Tibial artery (tissue), 4 donors: ENCODE measurements at regions not wholly inside any gene's neighbourhood (a gene's known extent, or its start where the extent isn't known, plus 50 kb on each side); places are given as distances from the start of the nearest gene placed in this dataset.

Source experiments
- DNase-seq, 2 donors: peaks; one replicate each; pipeline ENCODE4 v3.0.0-alpha.2; 2019
- H3K27ac ChIP-seq, 2 donors: fragments of 200-600 bp; sonication (generic) in 1 of 2; 1 replicate in 1 of 2; 2 replicates in 1 of 2; pipeline ENCODE4 v1.5.1; 2018 to 2019; ENCODE audit warnings: mild to moderate bottlenecking in 1 of 2
- H3K27me3 ChIP-seq, 2 donors: fragments of 200-600 bp; sonication (generic) in 1 of 2; one replicate each; pipeline versions ENCODE4 v1.5.1 to v1.6.0; 2016 to 2019
- H3K36me3 ChIP-seq, 3 donors: fragments of 200-600 bp; sonication (generic) in 2 of 3; one replicate each; pipeline ENCODE4 v1.5.1; 2016 to 2019; ENCODE audit warnings: mild to moderate bottlenecking in 2 of 3
- H3K4me1 ChIP-seq, 4 donors: fragments of 200-600 bp; sonication (generic) in 2 of 4; 1 replicate in 3 of 4; 2 replicates in 1 of 4; pipeline ENCODE4 v1.5.1; 2016 to 2019
- H3K4me3 ChIP-seq, 2 donors: fragments of 200-600 bp; sonication (generic) in 1 of 2; 1 replicate in 1 of 2; 2 replicates in 1 of 2; pipeline ENCODE4 v1.5.1; 2018 to 2019; ENCODE audit warnings: mild to moderate bottlenecking in 2 of 2
- H3K9me3 ChIP-seq, 3 donors: fragments of 200-600 bp; sonication (generic) in 1 of 3; one replicate each; pipeline ENCODE4 v1.5.1; 2016 to 2019
- intact Hi-C: fragments of 100-400 bp; cut with DNase I; formaldehyde crosslinking; loops from one replicate; pipeline ENCODE4 v1.15.0; 2023; ENCODE audit warnings: low total_unique reads
- TF ChIP-seq, protein P1 (sequence below), 2 experiments: fragments of 200-600 bp in 1 of 2; fragments of 450-650 bp in 1 of 2; IDR thresholded peaks; one replicate each; pipeline ENCODE4 v1.5.1; 2017 to 2019; ENCODE audit warnings: antibody characterized with exemption in 2 of 2, mild to moderate bottlenecking in 1 of 2, moderate library complexity in 1 of 2

DNA sequence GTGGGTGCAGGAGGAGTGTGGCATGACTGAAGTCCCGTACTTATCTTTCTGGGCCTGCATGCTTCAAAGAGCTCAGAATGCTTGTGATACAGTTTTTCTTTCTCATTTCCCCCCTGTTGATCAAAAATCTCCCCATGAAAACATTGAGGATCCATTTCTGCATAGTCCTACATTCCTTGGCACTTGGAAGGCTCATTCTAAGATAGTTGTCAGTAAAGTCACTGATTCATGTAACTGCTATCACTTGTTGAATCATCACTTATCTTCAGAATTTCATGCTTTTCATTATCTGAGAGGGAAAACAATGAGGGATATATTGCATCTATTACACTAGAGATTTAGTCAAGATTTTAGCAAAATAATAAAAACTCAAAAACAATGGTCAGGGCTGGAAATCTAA is 1953.1 kb upstream of the CDH6 start:
- DNase-seq, result no peak
- Histone ChIP-seq H3K4me3 (no peak overlapping the region), H3K9me3 (no peaks in the 10 kb centered on the region), H3K27me3 (no peaks in the 10 kb centered on the region), H3K36me3 (no peaks in the 10 kb centered on the region), H3K27ac (no peak overlapping the region), H3K4me1 (no peaks in the 10 kb centered on the region)
- TF ChIP-seq, protein P1, sequence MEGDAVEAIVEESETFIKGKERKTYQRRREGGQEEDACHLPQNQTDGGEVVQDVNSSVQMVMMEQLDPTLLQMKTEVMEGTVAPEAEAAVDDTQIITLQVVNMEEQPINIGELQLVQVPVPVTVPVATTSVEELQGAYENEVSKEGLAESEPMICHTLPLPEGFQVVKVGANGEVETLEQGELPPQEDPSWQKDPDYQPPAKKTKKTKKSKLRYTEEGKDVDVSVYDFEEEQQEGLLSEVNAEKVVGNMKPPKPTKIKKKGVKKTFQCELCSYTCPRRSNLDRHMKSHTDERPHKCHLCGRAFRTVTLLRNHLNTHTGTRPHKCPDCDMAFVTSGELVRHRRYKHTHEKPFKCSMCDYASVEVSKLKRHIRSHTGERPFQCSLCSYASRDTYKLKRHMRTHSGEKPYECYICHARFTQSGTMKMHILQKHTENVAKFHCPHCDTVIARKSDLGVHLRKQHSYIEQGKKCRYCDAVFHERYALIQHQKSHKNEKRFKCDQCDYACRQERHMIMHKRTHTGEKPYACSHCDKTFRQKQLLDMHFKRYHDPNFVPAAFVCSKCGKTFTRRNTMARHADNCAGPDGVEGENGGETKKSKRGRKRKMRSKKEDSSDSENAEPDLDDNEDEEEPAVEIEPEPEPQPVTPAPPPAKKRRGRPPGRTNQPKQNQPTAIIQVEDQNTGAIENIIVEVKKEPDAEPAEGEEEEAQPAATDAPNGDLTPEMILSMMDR (IDR thresholded peaks at IDR 0.05), result no peak
- intact Hi-C loops, result no loop called here

DNA sequence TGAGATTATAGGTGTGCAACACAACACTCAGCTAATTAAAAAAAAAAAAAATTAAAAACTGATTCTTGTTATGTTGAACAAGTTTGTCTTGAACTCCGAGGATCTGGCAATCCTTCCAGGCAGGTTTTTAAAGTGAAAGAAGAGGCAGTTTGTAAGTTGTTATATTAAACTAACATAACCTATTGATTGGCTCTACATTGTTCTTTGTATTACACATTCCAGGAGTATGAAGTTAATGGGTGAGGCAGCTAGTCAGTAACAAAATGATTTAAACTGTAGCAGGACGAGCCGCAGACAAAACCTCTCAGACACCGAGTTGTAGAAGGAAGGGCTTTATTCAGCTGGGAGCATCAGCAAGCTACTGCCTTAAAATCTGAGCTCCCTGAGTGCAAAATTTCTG is 1953.9 kb upstream of the CDH6 start:
- Histone ChIP-seq H3K36me3 (no peaks in the 10 kb centered on the region), H3K27ac (no peak overlapping the region), H3K4me1 (no peaks in the 10 kb centered on the region), H3K27me3 (no peaks in the 10 kb centered on the region), H3K4me3 (no peak overlapping the region), H3K9me3 (no peaks in the 10 kb centered on the region)
- intact Hi-C loops, result no loop called here
- TF ChIP-seq, protein P1 (IDR thresholded peaks at IDR 0.05), result no peak
- no peak for DNase-seq

DNA sequence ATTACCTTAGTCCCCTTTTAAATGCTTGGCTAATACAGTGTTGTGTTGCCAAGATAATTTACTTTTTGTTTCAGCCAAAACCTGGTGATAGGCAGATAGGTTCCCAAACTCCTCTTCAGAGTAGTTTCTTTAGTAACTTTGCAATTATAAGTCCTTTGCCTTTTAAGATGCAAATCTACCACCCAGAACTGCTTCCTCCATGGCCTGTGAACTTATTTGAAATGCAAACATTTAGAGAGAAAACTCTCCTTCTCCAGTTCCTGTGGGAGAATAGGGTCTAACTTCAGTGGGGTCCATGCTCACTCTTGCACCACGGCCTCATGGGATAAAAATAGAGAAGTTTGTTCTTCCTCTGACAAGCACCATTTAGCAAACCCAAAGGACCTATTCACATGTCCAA is 1955.4 kb upstream of the CDH6 start:
- no peak overlapping the region for H3K4me3 ChIP-seq
- intact Hi-C loops, result no loop called here
- H3K4me1 ChIP-seq, result no peaks in the 10 kb centered on the region
- H3K9me3 ChIP-seq, result no peaks in the 10 kb centered on the region
- H3K36me3 ChIP-seq, result no peaks in the 10 kb centered on the region
- TF ChIP-seq, protein P1 (IDR thresholded peaks at IDR 0.05), result no peak
- no peak for DNase-seq
- no peak overlapping the region for H3K27ac ChIP-seq
- no peaks in the 10 kb centered on the region for H3K27me3 ChIP-seq

DNA sequence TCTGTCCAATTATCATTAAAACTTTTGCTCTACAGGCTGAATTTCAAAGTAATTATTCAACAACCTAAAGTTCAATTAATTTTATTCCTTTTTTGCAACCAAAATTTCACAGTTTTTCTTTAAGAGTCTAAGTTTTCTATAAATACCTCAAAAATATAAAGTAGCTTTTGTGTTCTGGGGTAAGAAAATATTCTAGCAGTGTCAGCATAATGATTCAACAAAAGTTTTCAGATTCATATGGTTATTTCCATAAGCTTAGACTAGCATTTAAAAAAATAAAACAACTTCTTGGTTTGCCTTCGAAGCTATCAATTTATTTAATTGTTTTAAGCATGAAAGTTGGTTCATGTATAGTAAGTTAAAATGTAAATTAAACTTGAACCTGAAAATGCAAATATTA is 1962.3 kb upstream of the CDH6 start:
- no peaks in the 10 kb centered on the region for H3K9me3 ChIP-seq
- TF ChIP-seq, protein P1 (IDR thresholded peaks at IDR 0.05), result no peak

DNA sequence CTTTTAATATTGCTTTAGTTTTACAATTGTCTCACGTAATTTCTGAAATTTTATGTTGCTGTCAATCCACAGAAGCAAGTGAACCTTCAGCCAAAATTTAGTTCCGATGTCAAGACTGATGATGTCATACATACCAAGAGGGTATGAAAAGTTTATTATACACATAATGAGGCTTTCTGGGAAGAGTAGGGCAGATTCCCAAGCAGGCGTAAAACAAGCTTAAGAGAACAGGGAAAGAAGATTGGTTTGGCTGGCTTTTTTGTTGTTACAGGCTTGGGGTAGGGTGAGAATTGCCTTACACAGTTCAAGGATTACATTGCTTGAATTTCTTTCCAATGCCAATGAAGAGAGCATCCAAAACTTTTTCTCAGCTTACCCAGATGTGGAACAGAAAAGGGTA is 1962.9 kb upstream of the CDH6 start:
- Histone ChIP-seq H3K9me3 (no peaks in the 10 kb centered on the region), H3K36me3 (no peaks in the 10 kb centered on the region), H3K27ac (no peak overlapping the region), H3K27me3 (no peaks in the 10 kb centered on the region), H3K4me1 (no peaks in the 10 kb centered on the region), H3K4me3 (no peak overlapping the region)
- intact Hi-C loops, result no loop called here
- DNase-seq, result no peak
- TF ChIP-seq, protein P1 (IDR thresholded peaks at IDR 0.05), result no peak

More for the DNA sequence above, 1962.3 kb upstream of the CDH6 start:
- no peak overlapping the region for H3K27ac ChIP-seq
- no peak for DNase-seq
- H3K4me3 ChIP-seq, result no peak overlapping the region
- no peaks in the 10 kb centered on the region for H3K27me3 ChIP-seq
- H3K36me3 ChIP-seq, result no peaks in the 10 kb centered on the region
- intact Hi-C loops, result no loop called here
- H3K4me1 ChIP-seq, result no peaks in the 10 kb centered on the region

DNA sequence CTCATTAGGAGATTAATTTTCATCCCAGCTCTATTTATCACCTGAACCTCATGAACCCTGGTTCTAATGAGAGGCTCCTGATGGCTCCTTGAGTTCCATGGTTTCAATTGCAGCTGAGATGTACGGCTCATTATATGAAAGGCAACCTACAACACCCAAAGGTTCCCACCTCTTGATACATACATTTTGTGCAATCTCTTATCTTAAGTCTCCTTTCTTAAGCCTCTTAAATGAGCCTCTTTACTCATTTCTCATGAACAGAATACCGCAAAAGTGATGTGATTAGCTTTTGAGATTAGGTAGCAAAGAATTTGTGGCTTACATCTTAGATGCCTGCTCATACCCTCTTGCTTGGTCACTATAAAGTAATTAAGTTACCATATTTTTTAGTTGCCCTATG is 1964.0 kb upstream of the CDH6 start:
- TF ChIP-seq, protein P1 (IDR thresholded peaks at IDR 0.05), result no peak
- Histone ChIP-seq H3K27me3 (no peaks in the 10 kb centered on the region), H3K27ac (no peak overlapping the region), H3K9me3 (no peaks in the 10 kb centered on the region), H3K4me3 (no peak overlapping the region), H3K4me1 (no peaks in the 10 kb centered on the region), H3K36me3 (no peaks in the 10 kb centered on the region)
- DNase-seq, result no peak
- intact Hi-C loops, result no loop called here
